K562 (cell line): ENCODE measurements at regions not wholly inside any gene's neighbourhood (a gene's known extent, or its start where the extent isn't known, plus 50 kb on each side); places are given as distances from the start of the nearest gene placed in this dataset.

ENCODE experiments used
- CBX1 ChIP-seq: sonication (generic); IDR thresholded peaks from 2 replicates; pipeline ENCODE4 v1.6.1; 2016; ENCODE audit warnings: antibody characterized with exemption, low read depth, mild to moderate bottlenecking
- GABPA ChIP-seq: fragments of 200-800 bp; sonication (Bioruptor generic); conservative IDR thresholded peaks from 2 replicates; pipeline ENCODE4 v1.6.1; 2016; ENCODE audit warnings: low read depth, missing genetic modification characterization, missing compliant biosample characterization
- KAT8 ChIP-seq: fragments of 450-650 bp; IDR thresholded peaks from 2 replicates; pipeline ENCODE4 v1.6.1; 2016; ENCODE audit warnings: low read depth, mild to moderate bottlenecking
- MGA ChIP-seq: fragments of 450-650 bp; IDR thresholded peaks from 2 replicates; pipeline ENCODE4 v1.6.1; 2016; ENCODE audit warnings: mild to moderate bottlenecking, moderate library complexity
- POLR2AphosphoS2 ChIP-seq: IDR thresholded peaks from 2 replicates; pipeline ENCODE4 v1.6.1; 2012; ENCODE audit warnings: low read length, improper control_type of control experiment
- RFX5 ChIP-seq: IDR thresholded peaks from 2 replicates; pipeline ENCODE4 v1.6.1; 2011; ENCODE audit warnings: low read depth, mild to moderate bottlenecking, improper control_type of control experiment, low read length
- TAF15 ChIP-seq: fragments of 200-400 bp; formaldehyde crosslinking; IDR thresholded peaks from 2 replicates; pipeline ENCODE4 v1.6.1; 2017; ENCODE audit warnings: mild to moderate bottlenecking, low read depth, low read length, moderate library complexity
- ZNF77 ChIP-seq: fragments of 250-450 bp; sonication (Bioruptor Pico); IDR thresholded peaks from 2 replicates; pipeline ENCODE4 v1.5.0; 2020
- TF ChIP-seq, protein P1 (sequence below): sonication (generic); formaldehyde crosslinking; IDR thresholded peaks from 2 replicates; pipeline ENCODE4 v1.8.1; 2023; ENCODE audit warnings: mild to moderate bottlenecking, missing genetic modification reagents

- TF ChIP-seq, protein P1, sequence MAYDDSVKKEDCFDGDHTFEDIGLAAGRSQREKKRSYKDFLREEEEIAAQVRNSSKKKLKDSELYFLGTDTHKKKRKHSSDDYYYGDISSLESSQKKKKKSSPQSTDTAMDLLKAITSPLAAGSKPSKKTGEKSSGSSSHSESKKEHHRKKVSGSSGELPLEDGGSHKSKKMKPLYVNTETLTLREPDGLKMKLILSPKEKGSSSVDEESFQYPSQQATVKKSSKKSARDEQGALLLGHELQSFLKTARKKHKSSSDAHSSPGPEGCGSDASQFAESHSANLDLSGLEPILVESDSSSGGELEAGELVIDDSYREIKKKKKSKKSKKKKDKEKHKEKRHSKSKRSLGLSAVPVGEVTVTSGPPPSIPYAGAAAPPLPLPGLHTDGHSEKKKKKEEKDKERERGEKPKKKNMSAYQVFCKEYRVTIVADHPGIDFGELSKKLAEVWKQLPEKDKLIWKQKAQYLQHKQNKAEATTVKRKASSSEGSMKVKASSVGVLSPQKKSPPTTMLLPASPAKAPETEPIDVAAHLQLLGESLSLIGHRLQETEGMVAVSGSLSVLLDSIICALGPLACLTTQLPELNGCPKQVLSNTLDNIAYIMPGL: no peak
- no peak for TF ChIP-seq ZNF77 (CRISPR knock-in tag)
- TF ChIP-seq KAT8: no peak
- TF ChIP-seq GABPA (tag): no peak
- no peak for TF ChIP-seq TAF15
- TF ChIP-seq CBX1: no peak
- no peak for TF ChIP-seq RFX5
- no peak for TF ChIP-seq MGA
- no peak for TF ChIP-seq POLR2AphosphoS2
Observed at GRCh38 chr11:109490953-109491635, 69.1 kb downstream of the C11orf87 start.
